ENCODE measurements at regions not wholly inside any gene's neighbourhood (a gene's known extent, or its start where the extent isn't known, plus 50 kb on each side); places are given as distances from the start of the nearest gene placed in this dataset.

- Histone ChIP-seq H4K20me1 (ENCODE audit: control insufficient read depth, insufficient read depth, low read depth, low read length) (no peaks in the 10 kb centered on the region), H3K36me3 (ENCODE audit: control insufficient read depth, low read length) (no peaks in the 10 kb centered on the region), H3K9me3 (ENCODE audit: control insufficient read depth, insufficient read depth, low read length) (no peaks in the 10 kb centered on the region), H3K27me3 (ENCODE audit: control insufficient read depth, low read length) (peaks cover 8% of the 10 kb centered on the region), H3K4me2 (ENCODE audit: low read length) (no peak overlapping the region), H3K4me3 (ENCODE audit: low read length) (no peak overlapping the region), H3K27ac (ENCODE audit: low read depth, low read length) (no peak overlapping the region), H3K79me2 (ENCODE audit: control insufficient read depth, low read length) (no peaks in the 10 kb centered on the region), H3F3A (ENCODE audit: control insufficient read depth, insufficient read depth) (no peaks in the 10 kb centered on the region), H3K9me2 (replicated peaks; ENCODE audit: control insufficient read depth, low read length) (no peaks in the 10 kb centered on the region), H3K4me1 (ENCODE audit: control insufficient read depth, low read length) (no peaks in the 10 kb centered on the region)
- TF ChIP-seq EZH2phosphoT487 (IDR thresholded peaks at IDR 0.05; ENCODE audit: borderline replicate concordance, low read length) (no peak), CTCF (IDR thresholded peaks at IDR 0.05; ENCODE audit: low read depth, low read length, poor library complexity, severe bottlenecking) (no peak)
Observed at GRCh38 chr20:48476854-48477253, 350.9 kb downstream of the PREX1 start.

- TF ChIP-seq EZH2phosphoT487 (IDR thresholded peaks at IDR 0.05; ENCODE audit: borderline replicate concordance, low read length) = no peak
- TF ChIP-seq CTCF (IDR thresholded peaks at IDR 0.05; ENCODE audit: low read depth, low read length, poor library complexity, severe bottlenecking) = no peak
- peaks cover 3% of the 10 kb centered on the region for H3K27me3 ChIP-seq (ENCODE audit: control insufficient read depth, low read length)
- no peak overlapping the region for H3K4me3 ChIP-seq (ENCODE audit: low read length)
Observed at GRCh38 chr20:48474022-48474421, 353.8 kb downstream of the PREX1 start.

GRCh38 chr20:48471759-48472408 is 355.9 kb downstream of the PREX1 start:
- Histone ChIP-seq H3K36me3 (ENCODE audit: control insufficient read depth, low read length) (no peaks in the 10 kb centered on the region), H3K9me2 (replicated peaks; ENCODE audit: control insufficient read depth, low read length) (no peaks in the 10 kb centered on the region), H3K4me3 (ENCODE audit: low read length) (no peak overlapping the region), H3F3A (ENCODE audit: control insufficient read depth, insufficient read depth) (no peaks in the 10 kb centered on the region), H3K4me1 (ENCODE audit: control insufficient read depth, low read length) (no peaks in the 10 kb centered on the region), H3K79me2 (ENCODE audit: control insufficient read depth, low read length) (no peaks in the 10 kb centered on the region), H4K20me1 (ENCODE audit: control insufficient read depth, insufficient read depth, low read depth, low read length) (no peaks in the 10 kb centered on the region), H3K27ac (ENCODE audit: low read depth, low read length) (no peak overlapping the region), H3K9me3 (ENCODE audit: control insufficient read depth, insufficient read depth, low read length) (no peaks in the 10 kb centered on the region), H3K4me2 (ENCODE audit: low read length) (no peak overlapping the region), H3K27me3 (ENCODE audit: control insufficient read depth, low read length) (no peaks in the 10 kb centered on the region)
- TF ChIP-seq EZH2phosphoT487 (IDR thresholded peaks at IDR 0.05; ENCODE audit: borderline replicate concordance, low read length) = no peak
- TF ChIP-seq CTCF (IDR thresholded peaks at IDR 0.05; ENCODE audit: low read depth, low read length, poor library complexity, severe bottlenecking) = no peak

More at GRCh38 chr20:48474022-48474421, 353.8 kb downstream of the PREX1 start:
- H3K4me2 ChIP-seq (ENCODE audit: low read length) = no peak overlapping the region
- H4K20me1 ChIP-seq (ENCODE audit: control insufficient read depth, insufficient read depth, low read depth, low read length) = no peaks in the 10 kb centered on the region
- no peaks in the 10 kb centered on the region for H3K36me3 ChIP-seq (ENCODE audit: control insufficient read depth, low read length)
- H3F3A ChIP-seq (ENCODE audit: control insufficient read depth, insufficient read depth) = no peaks in the 10 kb centered on the region
- H3K9me2 ChIP-seq (replicated peaks; ENCODE audit: control insufficient read depth, low read length) = no peaks in the 10 kb centered on the region
- H3K27ac ChIP-seq (ENCODE audit: low read depth, low read length) = no peak overlapping the region
- H3K79me2 ChIP-seq (ENCODE audit: control insufficient read depth, low read length) = no peaks in the 10 kb centered on the region
- H3K4me1 ChIP-seq (ENCODE audit: control insufficient read depth, low read length) = no peaks in the 10 kb centered on the region
- H3K9me3 ChIP-seq (ENCODE audit: control insufficient read depth, insufficient read depth, low read length) = no peaks in the 10 kb centered on the region
